ENCODE measurements at regions not wholly inside any gene's neighbourhood (a gene's known extent, or its start where the extent isn't known, plus 50 kb on each side); places are given as distances from the start of the nearest gene placed in this dataset.

DNA sequence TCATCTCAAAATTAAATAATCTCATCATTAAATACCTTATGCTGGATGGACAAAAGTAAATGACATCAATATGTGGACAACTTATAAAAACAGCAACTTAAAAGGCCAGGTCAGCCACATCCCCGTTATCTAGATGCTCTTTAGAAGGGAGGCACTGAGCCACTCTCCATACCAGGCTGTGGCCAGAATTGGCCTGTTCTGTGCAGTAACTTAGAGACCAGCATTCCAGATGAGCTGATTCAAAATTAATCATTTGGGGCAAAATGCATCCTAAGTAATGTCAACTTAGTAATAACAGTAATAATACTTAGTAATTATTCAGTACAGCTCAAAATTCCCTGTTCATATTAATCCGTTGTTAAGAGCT, 373.6 kb downstream of the FBXW7 start:
- no CpG with 5 or more reads among the region's 2 CpGs for WGBS (ENCODE audit: insufficient coverage)
- Mint-ChIP-seq H3K4me3 (no peak overlapping the region), H3K9me3 (ENCODE audit: insufficient read depth) (no peaks in the 10 kb centered on the region), H3K27ac (no peak overlapping the region), H3K27me3 (peaks cover 29% of the 10 kb centered on the region), H3K4me1 (no peaks in the 10 kb centered on the region)
- ChIA-PET POLR2A (no interaction called here), CTCF (no interaction called here)
- Histone ChIP-seq H3K9me3 (ENCODE audit: control extremely low read depth in 1 of 3, control insufficient read depth in 2 of 3, insufficient read depth in 1 of 3, low read length in 2 of 3) (no peaks in the 10 kb centered on the region), H3K36me3 (replicated peaks in 1 of 2; ENCODE audit: control extremely low read depth in 1 of 2, control insufficient read depth in 1 of 2, extremely low read depth in 1 of 2, insufficient read depth in 2 of 2, low read length in 1 of 2) (no peaks in the 10 kb centered on the region), H4K20me1 (ENCODE audit: control insufficient read depth, insufficient read depth, low read length, poor library complexity, severe bottlenecking) (no peaks in the 10 kb centered on the region), H3K4me3 (ENCODE audit: control extremely low read depth in 1 of 5, extremely low read depth in 1 of 5, insufficient read depth in 1 of 5, low read depth in 2 of 5, low read length in 4 of 5) (no peak overlapping the region), H3K27ac (ENCODE audit: low read length in 2 of 2) (no peak overlapping the region), H3K9ac (ENCODE audit: low read length) (no peak overlapping the region), H3K4me2 (replicated peaks; ENCODE audit: low read depth, low read length, poor library complexity, severe bottlenecking) (no peak overlapping the region), H3K79me2 (ENCODE audit: control insufficient read depth, insufficient read depth, low read length) (no peaks in the 10 kb centered on the region), H3K4me1 (ENCODE audit: control insufficient read depth in 2 of 2, insufficient read depth in 2 of 2, low read length in 2 of 2) (no peaks in the 10 kb centered on the region), H3K27me3 (replicated peaks in 1 of 4; ENCODE audit: control extremely low read depth in 1 of 4, control insufficient read depth in 3 of 4, insufficient read depth in 4 of 4, low read length in 3 of 4) (no peaks in the 10 kb centered on the region), H2AFZ (ENCODE audit: insufficient read depth, low read depth, low read length, poor library complexity, severe bottlenecking) (no peak overlapping the region)
- no peak for TF ChIP-seq EZH2 (IDR thresholded peaks at IDR 0.05; ENCODE audit: borderline replicate concordance, insufficient read depth, low read depth, low read length, poor library complexity, severe bottlenecking)
- TF ChIP-seq, protein P1, sequence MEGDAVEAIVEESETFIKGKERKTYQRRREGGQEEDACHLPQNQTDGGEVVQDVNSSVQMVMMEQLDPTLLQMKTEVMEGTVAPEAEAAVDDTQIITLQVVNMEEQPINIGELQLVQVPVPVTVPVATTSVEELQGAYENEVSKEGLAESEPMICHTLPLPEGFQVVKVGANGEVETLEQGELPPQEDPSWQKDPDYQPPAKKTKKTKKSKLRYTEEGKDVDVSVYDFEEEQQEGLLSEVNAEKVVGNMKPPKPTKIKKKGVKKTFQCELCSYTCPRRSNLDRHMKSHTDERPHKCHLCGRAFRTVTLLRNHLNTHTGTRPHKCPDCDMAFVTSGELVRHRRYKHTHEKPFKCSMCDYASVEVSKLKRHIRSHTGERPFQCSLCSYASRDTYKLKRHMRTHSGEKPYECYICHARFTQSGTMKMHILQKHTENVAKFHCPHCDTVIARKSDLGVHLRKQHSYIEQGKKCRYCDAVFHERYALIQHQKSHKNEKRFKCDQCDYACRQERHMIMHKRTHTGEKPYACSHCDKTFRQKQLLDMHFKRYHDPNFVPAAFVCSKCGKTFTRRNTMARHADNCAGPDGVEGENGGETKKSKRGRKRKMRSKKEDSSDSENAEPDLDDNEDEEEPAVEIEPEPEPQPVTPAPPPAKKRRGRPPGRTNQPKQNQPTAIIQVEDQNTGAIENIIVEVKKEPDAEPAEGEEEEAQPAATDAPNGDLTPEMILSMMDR (IDR thresholded peaks at IDR 0.05) = no peak
- DNase-seq (no peak), ATAC-seq (ENCODE audit: low read depth) (no peak)
- intact Hi-C loops (cut with micrococcal nuclease) = no loop called here

DNA sequence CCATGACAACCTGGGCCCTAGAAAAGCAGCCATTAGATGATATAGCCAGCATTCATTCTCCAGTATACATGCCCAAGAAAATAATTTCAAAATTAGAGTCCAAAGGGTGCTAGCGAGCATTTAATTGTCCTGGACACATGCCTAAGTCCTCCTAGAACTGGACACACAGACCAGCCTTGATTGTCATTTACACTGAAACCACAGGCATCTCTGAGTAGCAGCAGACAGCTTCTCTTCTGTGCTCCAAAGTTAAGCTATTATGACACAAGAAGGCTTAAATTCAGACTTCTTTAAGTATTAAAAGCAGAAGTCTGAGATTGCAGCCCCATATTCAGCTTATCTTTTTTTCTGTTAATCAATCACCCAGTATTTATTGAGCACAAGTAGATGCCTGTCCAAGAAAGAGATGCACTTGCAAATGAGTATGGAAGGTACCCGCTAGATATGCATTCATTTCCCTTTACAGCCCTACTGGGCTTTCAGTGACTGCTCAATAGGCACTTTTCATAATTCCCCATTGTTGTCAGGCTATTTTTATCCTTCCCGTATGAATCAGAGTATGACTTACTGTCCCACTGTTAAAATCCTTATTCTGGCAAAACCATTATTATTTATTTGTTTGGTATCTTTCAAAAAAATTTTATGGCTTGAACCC, 374.1 kb downstream of the FBXW7 start:
- ATAC-seq (ENCODE audit: low read depth) (no peak), DNase-seq (no peak)
- no peak overlapping the region for H3K9ac ChIP-seq (ENCODE audit: low read length)
- no peak overlapping the region for H2AFZ ChIP-seq (ENCODE audit: insufficient read depth, low read depth, low read length, poor library complexity, severe bottlenecking)
- no peak overlapping the region for H3K4me3 Mint-ChIP-seq
- H3K4me2 ChIP-seq (replicated peaks; ENCODE audit: low read depth, low read length, poor library complexity, severe bottlenecking) = no peak overlapping the region
- no peak overlapping the region for H3K27ac Mint-ChIP-seq
- no peaks in the 10 kb centered on the region for H3K9me3 Mint-ChIP-seq (ENCODE audit: insufficient read depth)
- H4K20me1 ChIP-seq (ENCODE audit: control insufficient read depth, insufficient read depth, low read length, poor library complexity, severe bottlenecking) = no peaks in the 10 kb centered on the region
- H3K79me2 ChIP-seq (ENCODE audit: control insufficient read depth, insufficient read depth, low read length) = no peaks in the 10 kb centered on the region
- H3K4me3 ChIP-seq (ENCODE audit: control extremely low read depth in 1 of 5, extremely low read depth in 1 of 5, insufficient read depth in 1 of 5, low read depth in 2 of 5, low read length in 4 of 5) = no peak overlapping the region
- H3K27me3 Mint-ChIP-seq = peaks cover 32% of the 10 kb centered on the region
- intact Hi-C loops (cut with micrococcal nuclease) = no loop called here
- no peaks in the 10 kb centered on the region for H3K4me1 ChIP-seq (ENCODE audit: control insufficient read depth in 2 of 2, insufficient read depth in 2 of 2, low read length in 2 of 2)
- no peak for TF ChIP-seq EZH2 (IDR thresholded peaks at IDR 0.05; ENCODE audit: borderline replicate concordance, insufficient read depth, low read depth, low read length, poor library complexity, severe bottlenecking)
- TF ChIP-seq, protein P1 (IDR thresholded peaks at IDR 0.05) = no peak
- ChIA-PET CTCF (no interaction called here), POLR2A (no interaction called here)
- WGBS (ENCODE audit: insufficient coverage) = 100% methylated on average over 1 of the region's 3 CpGs
- H3K36me3 ChIP-seq (replicated peaks in 1 of 2; ENCODE audit: control extremely low read depth in 1 of 2, control insufficient read depth in 1 of 2, extremely low read depth in 1 of 2, insufficient read depth in 2 of 2, low read length in 1 of 2) = no peaks in the 10 kb centered on the region
- H3K4me1 Mint-ChIP-seq = no peaks in the 10 kb centered on the region
- no peaks in the 10 kb centered on the region for H3K27me3 ChIP-seq (replicated peaks in 1 of 4; ENCODE audit: control extremely low read depth in 1 of 4, control insufficient read depth in 3 of 4, insufficient read depth in 4 of 4, low read length in 3 of 4)
- no peak overlapping the region for H3K27ac ChIP-seq (ENCODE audit: low read length in 2 of 2)
- H3K9me3 ChIP-seq (ENCODE audit: control extremely low read depth in 1 of 3, control insufficient read depth in 2 of 3, insufficient read depth in 1 of 3, low read length in 2 of 3) = no peaks in the 10 kb centered on the region

All from B cell (primary cell).